Occipital lobe (tissue), 1 donor: ENCODE measurements at regions not wholly inside any gene's neighbourhood (a gene's known extent, or its start where the extent isn't known, plus 50 kb on each side); places are given as distances from the start of the nearest gene placed in this dataset.

Experiments
- DNase-seq: peaks from one replicate; lab custom pipeline; 2025; lab: John Stamatoyannopoulos, UW

DNA sequence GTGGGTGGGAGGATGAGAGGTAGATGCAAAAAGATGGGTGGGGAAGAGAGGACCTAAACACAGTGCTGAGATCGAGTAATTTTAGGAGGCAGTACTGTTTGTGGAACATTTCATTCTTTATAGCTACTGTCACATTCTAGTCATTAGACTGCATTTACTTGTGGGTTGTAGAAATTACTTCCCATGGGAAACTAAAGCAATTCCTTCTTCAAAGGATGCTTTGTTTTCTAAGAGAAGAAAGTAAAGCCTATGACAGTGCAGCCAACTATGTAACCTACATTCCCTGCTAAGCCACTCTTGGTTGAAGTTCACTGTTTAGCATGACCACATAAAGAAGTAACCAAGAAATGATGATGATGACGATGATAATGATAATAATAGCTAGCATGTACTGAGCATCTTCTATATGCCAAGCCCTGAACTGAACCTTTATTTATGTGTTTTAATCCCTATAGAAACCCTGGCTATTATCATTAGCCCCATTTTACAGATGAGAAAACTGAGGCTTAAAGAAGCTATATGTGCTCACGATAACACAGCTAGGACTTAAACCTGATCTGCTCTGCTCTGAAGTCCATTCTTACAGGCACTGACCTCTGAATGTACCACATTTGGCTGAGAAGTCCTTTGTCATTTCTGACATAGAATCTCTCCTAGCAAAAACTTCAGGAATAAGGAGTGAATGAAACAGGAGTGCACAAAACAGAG is 114.5 kb upstream of the KIT start:
- no peak for DNase-seq

- DNase-seq, result no peak
Measured at GRCh38 chr4:54545663-54546424, 111.9 kb upstream of the KIT start.

DNA sequence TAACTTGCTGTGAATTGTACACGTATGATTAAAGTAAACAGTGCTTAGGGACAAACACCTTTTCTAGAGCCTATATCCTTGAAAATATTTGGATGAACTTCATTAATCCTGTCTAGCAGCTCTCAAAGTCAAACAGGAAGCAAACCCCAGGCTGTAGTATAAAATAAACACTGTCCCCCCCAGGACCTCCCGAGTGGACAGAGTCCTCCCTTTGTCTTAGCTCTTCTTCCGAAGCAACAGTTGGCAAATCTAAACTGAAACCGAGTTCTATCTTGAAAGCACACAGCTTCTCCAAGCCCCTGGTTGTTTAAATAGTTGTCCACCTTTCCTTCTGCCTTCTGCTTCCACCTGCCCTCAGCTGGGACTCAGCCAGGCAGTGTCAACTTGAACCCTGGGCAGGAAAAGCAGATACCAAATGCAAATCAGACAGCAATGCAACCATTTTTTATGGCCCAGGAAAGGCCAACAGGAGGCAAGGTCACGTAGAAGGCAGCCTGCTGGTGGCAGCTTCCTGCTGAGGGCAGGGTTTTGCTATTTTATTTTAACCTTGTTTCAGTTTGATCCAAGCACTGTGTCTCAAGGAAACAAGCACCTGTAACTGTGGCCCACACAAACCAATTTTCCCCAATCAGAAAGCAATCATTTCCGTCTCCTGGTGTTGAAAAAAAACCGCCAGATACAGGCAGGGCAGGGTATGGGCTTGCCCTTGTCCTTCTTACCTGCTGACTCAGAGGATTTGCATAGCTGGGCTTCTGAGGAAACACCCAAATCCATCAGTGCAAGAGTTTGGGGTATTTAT is 110.3 kb upstream of the KIT start:
- no peak for DNase-seq

DNA sequence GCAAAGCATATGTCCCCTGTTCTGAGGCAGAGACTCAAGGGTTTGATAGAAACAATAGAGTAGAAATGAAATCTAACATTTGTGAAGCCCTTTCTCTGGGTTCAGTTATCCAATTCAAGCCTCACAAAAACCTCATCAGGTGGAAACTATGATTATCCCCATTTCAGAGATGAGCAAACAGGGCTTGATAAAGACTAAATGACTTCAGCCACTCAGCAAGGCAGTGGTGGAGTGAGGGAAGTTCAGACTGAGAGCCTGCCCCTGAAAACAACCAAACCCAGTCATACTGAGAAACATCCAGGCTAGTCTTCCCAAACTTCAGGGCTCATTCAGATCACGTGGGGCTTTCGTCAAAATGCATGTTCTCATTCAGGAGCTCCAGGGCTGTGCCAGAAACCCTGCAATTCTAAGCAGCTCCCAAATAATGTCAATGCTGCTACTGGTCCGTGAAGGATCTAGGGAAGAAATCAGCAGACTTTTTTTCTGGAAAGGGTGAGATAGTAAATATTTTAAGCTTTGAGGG is 109.6 kb upstream of the KIT start:
- DNase-seq, result no peak

DNA sequence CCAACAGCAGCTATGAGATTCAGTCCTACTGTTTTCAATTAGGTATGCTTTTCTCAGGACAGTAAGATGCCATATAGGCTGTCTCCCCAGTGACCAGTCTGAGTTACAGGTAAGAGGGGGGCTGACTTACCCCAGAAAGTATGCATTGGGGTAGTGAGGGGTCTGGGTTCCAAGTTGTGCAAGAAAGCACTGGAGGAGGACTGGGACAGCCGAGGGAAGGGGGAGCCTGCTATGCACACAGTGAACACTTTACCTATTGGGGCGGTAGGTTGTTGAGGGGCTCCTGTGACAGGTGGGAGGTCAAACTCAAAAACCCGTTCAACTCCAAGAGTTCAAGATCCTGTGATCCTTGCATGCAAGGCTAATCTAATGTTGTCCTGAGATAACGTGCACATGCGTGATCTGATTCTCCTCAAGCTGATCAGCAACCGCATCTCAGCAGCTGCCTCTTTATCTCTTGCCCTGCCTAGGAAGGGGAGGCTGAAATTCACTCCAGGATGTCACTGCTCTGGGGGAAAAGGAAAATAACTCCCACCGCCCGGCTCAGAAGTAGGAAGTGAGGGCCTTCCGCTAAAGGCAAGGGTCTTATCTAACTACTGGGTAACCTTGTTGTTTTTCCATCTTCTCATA is 108.8 kb upstream of the KIT start:
- DNase-seq, result no peak

- DNase-seq, result no peak
Measured at GRCh38 chr4:54550395-54551171, 107.2 kb upstream of the KIT start.

DNA sequence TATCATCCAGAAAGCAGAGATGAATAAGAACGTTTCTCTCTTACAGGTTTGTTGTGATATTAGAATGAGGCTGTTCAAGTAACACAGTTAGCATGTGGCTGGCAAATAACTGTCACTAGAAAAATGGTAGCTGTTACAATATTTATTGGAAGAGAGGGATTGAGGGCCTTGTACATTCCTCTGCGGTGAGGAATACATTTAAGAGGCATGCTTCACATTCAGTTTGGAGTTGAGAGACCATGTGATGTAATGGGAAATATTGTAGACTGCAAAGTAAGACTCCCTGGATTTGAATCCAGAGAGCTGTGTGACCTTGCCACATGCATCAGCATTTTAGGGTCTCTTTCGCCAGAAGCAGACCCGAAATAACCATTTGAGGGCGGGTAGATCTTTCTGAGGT is 104.8 kb upstream of the KIT start:
- no peak for DNase-seq

DNA sequence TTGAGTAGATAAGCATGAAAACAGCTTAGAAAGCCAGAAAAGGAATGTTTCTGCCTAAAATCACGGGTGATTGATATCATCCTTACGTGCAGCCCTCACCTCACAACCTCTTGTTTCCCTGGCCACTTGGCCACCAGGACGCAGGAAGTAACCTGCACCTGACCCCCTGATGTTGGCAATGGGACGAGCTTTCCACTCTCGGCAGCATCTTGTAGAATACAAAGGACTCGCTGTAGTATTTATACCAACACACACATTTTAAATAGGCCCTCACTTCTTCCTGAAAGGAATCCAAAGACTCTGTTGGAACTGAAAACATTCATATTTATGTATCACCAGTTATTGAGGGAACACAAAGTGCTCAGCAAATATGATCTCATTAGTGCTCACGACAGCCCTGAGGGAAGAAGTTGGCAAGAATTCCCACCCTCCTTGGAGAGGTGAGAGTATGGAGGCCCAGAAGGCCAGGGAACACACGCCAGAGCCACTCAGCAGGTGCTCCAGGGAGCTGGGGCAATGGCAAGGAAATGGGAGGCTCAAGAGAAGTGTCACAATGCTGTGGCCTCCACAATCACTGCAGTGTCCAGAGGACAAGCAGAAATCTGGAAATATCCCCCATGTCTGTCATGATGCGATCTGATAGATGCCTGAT is 103.3 kb upstream of the KIT start:
- no peak for DNase-seq

GRCh38 chr4:54556051-54556450 is 101.7 kb upstream of the KIT start:
- no peak for DNase-seq

GRCh38 chr4:54556587-54556986 is 101.2 kb upstream of the KIT start:
- no peak for DNase-seq

DNA sequence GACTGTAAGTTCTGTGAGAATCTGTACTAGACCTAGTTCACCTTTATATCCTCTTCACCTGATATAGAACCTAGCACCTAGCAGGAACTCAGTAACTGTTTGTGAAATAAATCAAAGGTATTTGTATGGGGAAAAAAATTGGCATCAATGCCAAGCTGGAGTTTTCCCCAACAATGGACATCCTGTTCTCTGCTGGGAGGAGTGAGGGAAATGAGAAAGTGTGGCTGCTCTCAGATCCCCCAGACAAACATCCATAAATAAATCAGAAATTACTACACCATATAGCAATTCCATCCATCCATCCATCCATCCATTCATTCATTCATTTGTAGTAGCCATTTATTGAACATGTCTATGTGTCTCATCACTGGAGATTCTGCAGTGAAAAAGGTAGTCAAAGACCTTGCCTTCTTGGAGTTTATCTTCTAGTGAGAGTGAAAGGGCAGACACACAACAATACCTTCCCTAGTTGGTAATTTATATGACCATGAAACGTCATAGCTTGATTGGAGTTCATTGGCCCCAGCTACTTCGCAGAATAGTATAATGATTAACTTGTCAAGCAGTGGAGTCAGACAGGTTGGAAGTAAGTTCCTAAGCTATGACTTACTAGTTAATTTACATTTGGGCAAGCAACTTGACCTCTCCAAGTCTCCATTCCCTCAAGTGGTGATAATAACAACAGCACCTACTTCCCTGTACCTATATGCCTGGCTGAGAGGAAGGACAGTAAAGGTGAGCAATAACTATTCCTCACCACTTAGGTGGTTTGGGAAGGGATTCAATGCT is 98.7 kb upstream of the KIT start:
- DNase-seq, result no peak

DNA sequence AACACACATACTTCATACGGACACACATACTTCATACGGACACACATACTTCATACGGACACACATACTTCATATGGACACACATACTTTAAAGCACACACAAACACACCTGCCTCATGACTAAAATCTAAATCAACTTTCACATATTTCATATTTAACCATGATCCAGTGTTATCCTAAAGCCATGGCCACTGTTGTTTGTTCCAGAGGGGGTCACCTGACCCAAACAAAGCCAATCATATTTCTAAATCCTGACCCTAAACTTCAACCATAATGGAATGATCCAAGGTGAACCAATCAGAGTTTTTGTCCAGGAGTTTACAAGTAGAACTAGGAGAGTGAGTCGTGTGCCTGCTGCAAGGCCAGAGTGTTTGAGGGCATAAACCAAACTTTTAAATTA is 97.2 kb upstream of the KIT start:
- DNase-seq, result no peak

- DNase-seq, result no peak
Measured at GRCh38 chr4:54561940-54562339, 95.8 kb upstream of the KIT start.

GRCh38 chr4:54566608-54567007 is 91.1 kb upstream of the KIT start:
- DNase-seq, result no peak

GRCh38 chr4:54567327-54567726 is 90.4 kb upstream of the KIT start:
- no peak for DNase-seq

- DNase-seq, result no peak
Measured at GRCh38 chr4:54568184-54568583, 89.6 kb upstream of the KIT start.

GRCh38 chr4:54570822-54571221 is 86.9 kb upstream of the KIT start:
- no peak for DNase-seq

DNA sequence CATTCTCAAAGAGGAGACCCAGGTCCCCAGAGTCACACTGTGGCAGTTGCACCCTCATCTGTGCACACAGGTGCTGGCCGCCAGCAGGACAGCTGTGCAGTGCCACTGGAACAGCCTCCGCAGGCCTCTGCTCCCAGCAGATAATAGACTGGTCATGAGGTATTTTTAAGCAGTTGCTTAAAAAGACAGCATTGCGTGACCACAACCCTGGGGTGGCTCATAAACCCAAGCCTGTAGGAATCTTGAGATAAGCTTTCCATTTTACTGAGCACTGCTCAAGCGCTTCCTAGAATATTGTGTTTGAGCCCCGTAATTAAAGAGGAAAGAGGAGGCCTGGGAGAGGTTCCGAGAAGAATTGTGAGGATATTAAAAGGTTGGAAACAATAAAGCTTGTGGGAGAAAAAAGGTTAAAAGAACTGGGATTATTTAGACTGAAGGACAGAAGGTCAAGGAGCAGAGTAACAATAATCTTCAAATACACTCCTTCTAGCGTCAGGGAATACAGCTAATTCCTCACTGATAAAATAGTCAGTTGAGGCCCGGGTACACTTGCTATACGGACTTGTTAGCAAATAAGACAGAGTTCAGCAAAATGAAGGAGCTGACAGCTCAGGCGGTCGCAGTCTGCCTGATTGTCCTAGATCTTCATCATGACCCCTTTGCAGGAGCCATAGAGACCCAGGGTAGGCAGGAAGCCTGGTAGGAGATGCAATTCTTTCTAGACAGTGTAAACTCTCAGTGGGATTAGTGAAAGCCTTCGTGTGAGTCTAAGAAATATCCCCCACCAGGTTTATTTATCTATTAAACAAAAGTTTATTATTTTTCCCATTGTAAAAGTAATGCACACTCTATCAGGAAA is 86.2 kb upstream of the KIT start:
- no peak for DNase-seq

- DNase-seq, result no peak
Measured at GRCh38 chr4:54572152-54572542, 85.6 kb upstream of the KIT start.
